ENCODE measurements at regions not wholly inside any gene's neighbourhood (a gene's known extent, or its start where the extent isn't known, plus 50 kb on each side); places are given as distances from the start of the nearest gene placed in this dataset.
A peak's percentile ranks its signal among the peaks of the same experiment; 100 is the strongest.

- DNase-seq: no peak
Measured at GRCh38 chr1:244197851-244198375, 146.8 kb downstream of the ZBTB18 start.

GRCh38 chr1:244199902-244200301 lies 148.8 kb downstream of the ZBTB18 start:
- no peak for DNase-seq

GRCh38 chr1:244200596-244200995 lies 149.5 kb downstream of the ZBTB18 start:
- no peak for DNase-seq

GRCh38 chr1:244201750-244202149 lies 150.7 kb downstream of the ZBTB18 start:
- DNase-seq: no peak

- no peak for DNase-seq
Measured at GRCh38 chr1:244204004-244204403, 152.9 kb downstream of the ZBTB18 start.

GRCh38 chr1:244205171-244205570 lies 154.1 kb downstream of the ZBTB18 start:
- no peak for DNase-seq

GRCh38 chr1:244205906-244206305 lies 154.8 kb downstream of the ZBTB18 start:
- no peak for DNase-seq

- DNase-seq: no peak
Measured at GRCh38 chr1:244207042-244207934, 156.2 kb downstream of the ZBTB18 start.

- DNase-seq: no peak
Measured at GRCh38 chr1:244207935-244208244, 156.8 kb downstream of the ZBTB18 start.

GRCh38 chr1:244209955-244210354 lies 158.9 kb downstream of the ZBTB18 start:
- DNase-seq: peak; percentile 13

- no peak for DNase-seq
Measured at GRCh38 chr1:244210884-244211558, 159.9 kb downstream of the ZBTB18 start.

GRCh38 chr1:244211559-244211944 lies 160.5 kb downstream of the ZBTB18 start:
- DNase-seq: no peak

- no peak for DNase-seq
Measured at GRCh38 chr1:244212219-244212618, 161.1 kb downstream of the ZBTB18 start.

GRCh38 chr1:244212797-244213475 lies 161.9 kb downstream of the ZBTB18 start:
- DNase-seq: no peak

GRCh38 chr1:244214009-244214967 lies 163.2 kb downstream of the ZBTB18 start:
- DNase-seq: no peak

GRCh38 chr1:244216836-244217235 lies 165.8 kb downstream of the ZBTB18 start:
- DNase-seq: no peak

- DNase-seq: no peak
Measured at GRCh38 chr1:244217711-244218110, 166.6 kb downstream of the ZBTB18 start.

GRCh38 chr1:244218220-244218619 lies 167.1 kb downstream of the ZBTB18 start:
- no peak for DNase-seq

- DNase-seq: no peak
Measured at GRCh38 chr1:244219149-244219548, 168.1 kb downstream of the ZBTB18 start.

GRCh38 chr1:244219802-244220201 lies 168.7 kb downstream of the ZBTB18 start:
- no peak for DNase-seq

- no peak for DNase-seq
Measured at GRCh38 chr1:244220410-244220809, 169.3 kb downstream of the ZBTB18 start.

- no peak for DNase-seq
Measured at GRCh38 chr1:244221991-244222390, 170.9 kb downstream of the ZBTB18 start.
